Sigmoid colon (tissue), 6 donors: ENCODE measurements at regions not wholly inside any gene's neighbourhood (a gene's known extent, or its start where the extent isn't known, plus 50 kb on each side); places are given as distances from the start of the nearest gene placed in this dataset.

Experiments used
- DNase-seq: peaks from one replicate; pipeline ENCODE4 v3.0.0-alpha.2; 2019
- H3K27ac ChIP-seq, 4 donors: fragments of 200-600 bp; sonication (generic); one replicate each; pipeline ENCODE4 v1.5.1; 2016 to 2019; ENCODE audit warnings: mild to moderate bottlenecking in 1 of 4
- H3K27me3 ChIP-seq, 3 donors: fragments of 200-600 bp; sonication (generic); one replicate each; pipeline ENCODE4 v1.5.1; 2019; ENCODE audit warnings: mild to moderate bottlenecking in 1 of 3
- H3K36me3 ChIP-seq, 4 donors: fragments of 200-600 bp; sonication (generic); one replicate each; pipeline ENCODE4 v1.5.1; 2016 to 2019
- H3K4me1 ChIP-seq, 4 donors: fragments of 200-600 bp; sonication (generic); one replicate each; pipeline ENCODE4 v1.5.1; 2017 to 2019
- H3K4me3 ChIP-seq, 4 donors: fragments of 200-600 bp; sonication (generic); one replicate each; pipeline ENCODE4 v1.5.1; 2017 to 2019; ENCODE audit warnings: mild to moderate bottlenecking in 2 of 4, moderate library complexity in 1 of 4
- H3K9me3 ChIP-seq, 4 donors: fragments of 200-600 bp in 3 of 4; sonication (generic) in 3 of 4; one replicate each; pipeline versions ENCODE4 v1.5.1 to v1.6.1; 2013 to 2019
- CTCF ChIP-seq, 4 experiments: fragments of 450-650 bp in 3 of 4; fragments of 200-600 bp in 1 of 4; IDR thresholded peaks; one replicate each; pipeline ENCODE4 v1.5.1; 2016 to 2019; ENCODE audit warnings: antibody characterized with exemption in 4 of 4, mild to moderate bottlenecking in 3 of 4, moderate library complexity in 2 of 4
- EP300 ChIP-seq, 4 donors: sonication (generic); formaldehyde crosslinking; IDR thresholded peaks; one replicate each; pipeline ENCODE4 v1.6.1; 2017; ENCODE audit warnings: antibody characterized with exemption in 4 of 4
- POLR2A ChIP-seq, 2 donors: fragments of 450-650 bp; IDR thresholded peaks; one replicate each; pipeline ENCODE4 v1.6.1; 2016; ENCODE audit warnings: antibody characterized with exemption in 2 of 2, mild to moderate bottlenecking in 2 of 2, moderate library complexity in 2 of 2
- POLR2AphosphoS5 ChIP-seq, 4 donors: sonication (generic); formaldehyde crosslinking; IDR thresholded peaks; one replicate each; pipeline ENCODE4 v1.6.1; 2017; ENCODE audit warnings: antibody characterized with exemption in 4 of 4
- WGBS, 2 donors: extraction: QIAGEN DNeasy Blood & Tissue Kit; methylation state at CpG; one replicate each; pipeline ENCODE4 v1.1.7; 2013; 5-methylcytosine and 5-hydroxymethylcytosine counted together
- intact Hi-C: fragments of 100-400 bp; cut with DNase I; formaldehyde crosslinking; loops from one replicate; pipeline ENCODE4 v1.15.1; 2023
- donor health status: healthy with polysubstance abuse.
- donor health status: healthy.

- WGBS, 2 donors, result 74 to 81% methylated on average over 5 of the region's 5 CpGs
- no peaks in the 10 kb centered on the region for H3K36me3 ChIP-seq
- intact Hi-C loops, result no loop called here
- peaks cover 0 to 7% (median 2%) of the 10 kb centered on the region in 4 donors for H3K4me1 ChIP-seq
- no peak for TF ChIP-seq EP300 (IDR thresholded peaks at IDR 0.05)
- no peak for TF ChIP-seq CTCF (IDR thresholded peaks at IDR 0.05)
- TF ChIP-seq POLR2A (IDR thresholded peaks at IDR 0.05), result no peak
- TF ChIP-seq POLR2AphosphoS5 (IDR thresholded peaks at IDR 0.05), result no peak
- DNase-seq, result no peak
- no peaks in the 10 kb centered on the region for H3K9me3 ChIP-seq
- H3K4me3 ChIP-seq, result no peak overlapping the region
- no peaks in the 10 kb centered on the region for H3K27me3 ChIP-seq
- no peak overlapping the region for H3K27ac ChIP-seq
Measured at GRCh38 chr21:28100366-28100765, 892.3 kb downstream of the LTN1 start.

GRCh38 chr21:28099001-28099705 is 893.5 kb downstream of the LTN1 start:
- H3K36me3 ChIP-seq, result no peaks in the 10 kb centered on the region
- H3K9me3 ChIP-seq, result no peaks in the 10 kb centered on the region
- intact Hi-C loops, result no loop called here
- H3K4me3 ChIP-seq, result no peak overlapping the region
- peaks cover 0 to under 1% (median under 1%) of the 10 kb centered on the region in 4 donors for H3K4me1 ChIP-seq
- H3K27ac ChIP-seq, result peak overlapping the region in 1 of 4 donors; percentile 0
- no peaks in the 10 kb centered on the region for H3K27me3 ChIP-seq
- TF ChIP-seq POLR2AphosphoS5 (IDR thresholded peaks at IDR 0.05), result peak in 1 of 4 donors; percentile 35
- no peak for TF ChIP-seq POLR2A (IDR thresholded peaks at IDR 0.05)
- no peak for TF ChIP-seq CTCF (IDR thresholded peaks at IDR 0.05)
- TF ChIP-seq EP300 (IDR thresholded peaks at IDR 0.05), result no peak
- DNase-seq, result peak; percentile 77
- WGBS, 2 donors, result 27 to 46% methylated on average over 6 of the region's 6 CpGs

DNA sequence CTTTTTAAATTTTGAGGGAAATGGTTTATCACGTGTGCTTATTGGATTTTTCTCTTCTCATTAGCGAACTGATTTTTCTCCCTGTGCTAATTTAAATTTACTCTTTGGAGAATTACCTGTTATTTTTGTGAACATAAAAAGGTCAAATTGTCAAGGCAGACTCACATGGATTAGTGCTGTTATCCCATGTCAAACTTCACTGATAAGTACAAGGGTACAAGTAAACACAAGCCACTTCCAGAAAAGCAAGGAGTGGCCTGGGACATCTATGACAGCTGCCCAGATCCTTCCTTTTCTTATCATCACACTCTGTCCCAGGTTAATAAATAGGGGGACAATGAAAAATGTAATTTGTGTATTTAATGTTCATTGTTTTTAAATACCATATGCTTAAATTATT is 901.2 kb downstream of the LTN1 start:
- no peak for DNase-seq
- Histone ChIP-seq H3K27me3 (no peaks in the 10 kb centered on the region), H3K4me1 (no peaks in the 10 kb centered on the region), H3K36me3 (no peaks in the 10 kb centered on the region), H3K9me3 (no peaks in the 10 kb centered on the region), H3K4me3 (no peak overlapping the region), H3K27ac (no peak overlapping the region)
- no peak for TF ChIP-seq EP300 (IDR thresholded peaks at IDR 0.05)
- no peak for TF ChIP-seq POLR2A (IDR thresholded peaks at IDR 0.05)
- TF ChIP-seq CTCF (IDR thresholded peaks at IDR 0.05), result no peak
- TF ChIP-seq POLR2AphosphoS5 (IDR thresholded peaks at IDR 0.05), result no peak
- intact Hi-C loops, result no loop called here
- whole genome bisulfite sequencing, 2 donors, result 92% methylated on average over 2 of the region's 2 CpGs

DNA sequence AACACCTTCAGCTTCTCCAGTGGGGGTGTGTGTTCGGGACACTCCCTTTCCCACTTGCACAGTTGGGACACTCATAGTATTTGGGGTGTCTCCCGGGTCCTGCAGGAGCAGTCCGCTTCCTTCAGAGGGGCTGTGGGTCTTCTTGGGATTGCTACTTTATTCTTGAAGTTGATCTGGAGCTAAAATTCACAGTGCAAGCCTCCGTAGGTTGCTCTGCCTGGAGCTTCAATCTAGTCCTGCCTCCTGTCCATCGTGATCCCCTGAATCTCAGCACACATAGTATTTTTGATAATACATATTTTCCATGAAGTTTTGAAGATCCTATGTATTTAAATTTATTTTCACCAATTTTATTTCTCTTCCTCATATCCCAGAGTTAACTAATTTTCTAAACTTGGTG is 902.1 kb downstream of the LTN1 start:
- TF ChIP-seq EP300 (IDR thresholded peaks at IDR 0.05) (no peak), POLR2AphosphoS5 (IDR thresholded peaks at IDR 0.05) (no peak), POLR2A (IDR thresholded peaks at IDR 0.05) (no peak), CTCF (IDR thresholded peaks at IDR 0.05) (no peak)
- intact Hi-C loops, result no loop called here
- no peaks in the 10 kb centered on the region for H3K9me3 ChIP-seq
- no peak overlapping the region for H3K4me3 ChIP-seq
- no peaks in the 10 kb centered on the region for H3K4me1 ChIP-seq
- WGBS, 2 donors, result 83 to 89% methylated on average over 5 of the region's 5 CpGs
- no peaks in the 10 kb centered on the region for H3K36me3 ChIP-seq
- H3K27ac ChIP-seq, result no peak overlapping the region
- no peak for DNase-seq
- H3K27me3 ChIP-seq, result no peaks in the 10 kb centered on the region
